MM.1S (cell line): ENCODE measurements at regions not wholly inside any gene's neighbourhood (a gene's known extent, or its start where the extent isn't known, plus 50 kb on each side); places are given as distances from the start of the nearest gene placed in this dataset.

Experiments used
- DNase-seq: peaks from one replicate; pipeline ENCODE4 v3.0.0-alpha.2; 2015
- H2AFZ ChIP-seq: fragments of 300-600 bp; sonication (generic); 2 replicates; pipeline ENCODE4 v1.6.0; 2016; ENCODE audit warnings: antibody characterized with exemption, low read length
- H3F3A ChIP-seq: fragments of 300-600 bp; sonication (generic); 2 replicates; pipeline ENCODE4 v1.6.1; 2016; ENCODE audit warnings: mild to moderate bottlenecking, antibody characterized with exemption, low read length, moderate library complexity, mixed read lengths; ENCODE audit not compliant: insufficient read depth
- H3K27ac ChIP-seq: fragments of 300-600 bp; sonication (generic); 2 replicates; pipeline ENCODE4 v1.5.1; 2016; ENCODE audit warnings: mild to moderate bottlenecking, low read length
- H3K27me3 ChIP-seq: fragments of 300-600 bp; sonication (generic); replicated peaks from 2 replicates; pipeline ENCODE4 v1.6.0; 2016; ENCODE audit warnings: low read length; ENCODE audit not compliant: insufficient read depth
- H3K36me3 ChIP-seq: fragments of 300-600 bp; sonication (generic); replicated peaks from 2 replicates; pipeline ENCODE4 v1.6.1; 2016; ENCODE audit warnings: mild to moderate bottlenecking, low read length, mixed read lengths; ENCODE audit not compliant: insufficient read depth
- H3K4me1 ChIP-seq: fragments of 300-600 bp; sonication (generic); 2 replicates; pipeline ENCODE4 v1.6.1; 2016; ENCODE audit warnings: low read length, mixed read lengths
- H3K4me2 ChIP-seq: fragments of 300-600 bp; sonication (generic); 2 replicates; pipeline ENCODE4 v1.6.0; 2016; ENCODE audit warnings: low read depth, low read length
- H3K4me3 ChIP-seq: fragments of 300-600 bp; sonication (generic); 2 replicates; pipeline ENCODE4 v1.5.1; 2016; ENCODE audit warnings: low read length, mixed read lengths
- H3K79me2 ChIP-seq: fragments of 300-600 bp; sonication (generic); 2 replicates; pipeline ENCODE4 v1.6.1; 2016; ENCODE audit warnings: mixed run types, low read length, mixed read lengths
- H3K9ac ChIP-seq: fragments of 300-600 bp; sonication (generic); 2 replicates; pipeline ENCODE4 v1.6.1; 2016; ENCODE audit warnings: low read length, mixed read lengths
- H3K9me2 ChIP-seq: fragments of 300-600 bp; sonication (generic); replicated peaks from 2 replicates; pipeline ENCODE4 v1.6.1; 2016; ENCODE audit warnings: mild to moderate bottlenecking, low read length, mixed read lengths; ENCODE audit not compliant: insufficient read depth
- H3K9me3 ChIP-seq: fragments of 300-600 bp; sonication (generic); replicated peaks from 2 replicates; pipeline ENCODE4 v1.6.1; 2016; ENCODE audit warnings: mild to moderate bottlenecking, low read length, mixed read lengths; ENCODE audit not compliant: insufficient read depth
- H4K20me1 ChIP-seq: fragments of 300-600 bp; sonication (generic); 2 replicates; pipeline ENCODE4 v1.6.1; 2016; ENCODE audit warnings: mild to moderate bottlenecking, low read length, moderate library complexity, mixed read lengths; ENCODE audit not compliant: insufficient read depth
- EZH2 ChIP-seq: fragments of 300-600 bp; sonication (generic); optimal IDR thresholded peaks from 2 replicates; pipeline ENCODE3; 2017; ENCODE audit warnings: low read depth, mild to moderate bottlenecking, antibody characterized with exemption, low read length, mixed read lengths
- EZH2phosphoT487 ChIP-seq: fragments of 300-600 bp; sonication (generic); IDR thresholded peaks from 2 replicates; pipeline ENCODE4 v1.6.1; 2018; ENCODE audit warnings: antibody characterized with exemption, low read length
- TF ChIP-seq, protein P1 (sequence below): fragments of 300-600 bp; sonication (generic); IDR thresholded peaks from 2 replicates; pipeline ENCODE4 v1.5.1; 2016; ENCODE audit warnings: antibody characterized with exemption, low read length, mixed read lengths

DNA sequence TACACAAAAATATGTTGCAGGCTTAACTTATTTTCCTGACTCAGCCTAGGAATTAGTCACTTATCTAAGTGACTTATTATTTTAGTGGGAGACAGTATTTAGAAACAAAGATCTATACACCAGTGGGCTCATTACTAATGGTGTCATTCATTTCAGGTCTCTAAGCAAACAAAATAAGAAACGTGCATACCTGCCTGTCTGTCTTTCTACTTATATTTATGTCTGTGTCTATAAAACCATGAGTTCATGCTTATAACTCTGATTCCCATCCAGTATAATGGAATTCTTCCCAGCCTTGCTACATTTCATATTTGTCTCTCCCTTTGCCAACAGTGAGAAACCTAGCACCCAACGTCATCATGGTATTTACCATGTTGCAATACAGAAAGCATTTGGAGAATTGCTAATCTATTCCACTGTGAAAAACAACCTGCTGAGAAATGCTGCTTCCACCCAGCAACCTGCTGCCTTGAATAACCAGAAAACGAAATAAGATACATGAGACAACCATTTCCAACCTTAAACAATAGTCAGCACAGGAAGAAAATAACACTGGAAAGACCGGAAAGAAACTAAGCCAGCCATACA is 501.0 kb downstream of the GLRX3 start:
- Histone ChIP-seq H3F3A (no peaks in the 10 kb centered on the region), H3K4me1 (no peaks in the 10 kb centered on the region), H4K20me1 (no peaks in the 10 kb centered on the region), H3K27me3 (no peaks in the 10 kb centered on the region), H3K4me3 (no peak overlapping the region), H2AFZ (no peak overlapping the region), H3K9ac (no peak overlapping the region), H3K4me2 (no peak overlapping the region), H3K9me2 (no peaks in the 10 kb centered on the region), H3K36me3 (no peaks in the 10 kb centered on the region), H3K79me2 (no peaks in the 10 kb centered on the region), H3K9me3 (no peaks in the 10 kb centered on the region), H3K27ac (no peak overlapping the region)
- no peak for DNase-seq
- no peak for TF ChIP-seq EZH2
- TF ChIP-seq, protein P1, sequence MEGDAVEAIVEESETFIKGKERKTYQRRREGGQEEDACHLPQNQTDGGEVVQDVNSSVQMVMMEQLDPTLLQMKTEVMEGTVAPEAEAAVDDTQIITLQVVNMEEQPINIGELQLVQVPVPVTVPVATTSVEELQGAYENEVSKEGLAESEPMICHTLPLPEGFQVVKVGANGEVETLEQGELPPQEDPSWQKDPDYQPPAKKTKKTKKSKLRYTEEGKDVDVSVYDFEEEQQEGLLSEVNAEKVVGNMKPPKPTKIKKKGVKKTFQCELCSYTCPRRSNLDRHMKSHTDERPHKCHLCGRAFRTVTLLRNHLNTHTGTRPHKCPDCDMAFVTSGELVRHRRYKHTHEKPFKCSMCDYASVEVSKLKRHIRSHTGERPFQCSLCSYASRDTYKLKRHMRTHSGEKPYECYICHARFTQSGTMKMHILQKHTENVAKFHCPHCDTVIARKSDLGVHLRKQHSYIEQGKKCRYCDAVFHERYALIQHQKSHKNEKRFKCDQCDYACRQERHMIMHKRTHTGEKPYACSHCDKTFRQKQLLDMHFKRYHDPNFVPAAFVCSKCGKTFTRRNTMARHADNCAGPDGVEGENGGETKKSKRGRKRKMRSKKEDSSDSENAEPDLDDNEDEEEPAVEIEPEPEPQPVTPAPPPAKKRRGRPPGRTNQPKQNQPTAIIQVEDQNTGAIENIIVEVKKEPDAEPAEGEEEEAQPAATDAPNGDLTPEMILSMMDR, result no peak
- no peak for TF ChIP-seq EZH2phosphoT487

DNA sequence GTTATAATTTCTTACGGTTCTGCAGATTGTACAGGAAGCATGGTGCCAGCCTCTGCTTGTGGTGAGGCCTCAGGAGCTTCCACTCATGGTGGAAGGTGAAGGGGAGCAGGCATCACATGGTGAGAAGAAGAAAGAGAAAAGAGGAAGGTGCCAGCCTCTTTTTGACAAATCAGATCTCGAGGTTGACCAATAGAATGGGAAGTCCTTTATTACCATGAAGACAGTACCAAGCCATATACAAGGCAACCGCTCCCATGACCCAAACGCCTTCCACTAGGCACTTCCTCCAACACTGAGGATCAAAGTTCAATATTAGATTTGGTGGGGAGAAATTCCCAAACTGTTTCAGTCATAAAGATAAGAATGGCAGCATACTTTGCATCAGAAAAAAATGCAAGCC is 502.8 kb downstream of the GLRX3 start:
- no peak for DNase-seq
- Histone ChIP-seq H3K9me3 (no peaks in the 10 kb centered on the region), H3K4me1 (no peaks in the 10 kb centered on the region), H3K9ac (no peak overlapping the region), H3K79me2 (no peaks in the 10 kb centered on the region), H3F3A (no peaks in the 10 kb centered on the region), H2AFZ (no peak overlapping the region), H3K4me3 (no peak overlapping the region), H3K36me3 (no peaks in the 10 kb centered on the region), H3K4me2 (no peak overlapping the region), H3K27ac (no peak overlapping the region), H4K20me1 (no peaks in the 10 kb centered on the region), H3K9me2 (no peaks in the 10 kb centered on the region), H3K27me3 (no peaks in the 10 kb centered on the region)
- TF ChIP-seq EZH2phosphoT487, result no peak
- TF ChIP-seq, protein P1, result no peak
- no peak for TF ChIP-seq EZH2

DNA sequence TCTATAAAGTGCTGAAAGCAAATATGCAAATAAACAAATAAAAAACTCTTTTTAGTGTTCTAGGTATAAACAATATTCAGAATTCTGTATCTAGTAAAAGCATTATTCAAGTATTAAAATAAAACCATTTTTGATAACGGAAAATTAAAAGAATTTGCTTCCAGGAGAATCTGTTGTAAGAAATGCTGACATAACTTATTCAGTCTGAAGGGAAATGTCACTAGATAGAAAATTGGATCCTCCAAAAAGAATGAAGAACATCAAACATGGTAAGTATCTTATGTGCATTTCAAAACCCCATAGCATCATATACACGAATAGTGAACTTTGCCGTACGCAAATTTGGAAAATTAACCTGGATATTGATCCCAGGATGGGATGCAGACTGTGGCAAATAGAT is 506.7 kb downstream of the GLRX3 start:
- Histone ChIP-seq H4K20me1 (no peaks in the 10 kb centered on the region), H3K9me2 (no peaks in the 10 kb centered on the region), H2AFZ (no peak overlapping the region), H3K36me3 (no peaks in the 10 kb centered on the region), H3K9me3 (no peaks in the 10 kb centered on the region), H3K9ac (no peak overlapping the region), H3K4me3 (no peak overlapping the region), H3K27ac (no peak overlapping the region), H3K4me2 (no peak overlapping the region), H3K79me2 (no peaks in the 10 kb centered on the region), H3K4me1 (no peaks in the 10 kb centered on the region), H3F3A (no peaks in the 10 kb centered on the region), H3K27me3 (no peaks in the 10 kb centered on the region)
- no peak for TF ChIP-seq EZH2
- TF ChIP-seq, protein P1, result no peak
- TF ChIP-seq EZH2phosphoT487, result no peak
- DNase-seq, result no peak
